ENCODE measurements at regions not wholly inside any gene's neighbourhood (a gene's known extent, or its start where the extent isn't known, plus 50 kb on each side); places are given as distances from the start of the nearest gene placed in this dataset.

- Histone ChIP-seq H2AFZ (ENCODE audit: low read length) (no peak overlapping the region), H3K9ac (ENCODE audit: low read length) (no peak overlapping the region), H3K79me2 (ENCODE audit: low read length) (no peaks in the 10 kb centered on the region), H3F3A (ENCODE audit: low read length, unreplicated experiment) (no peaks in the 10 kb centered on the region), H3K27ac (ENCODE audit: low read length) (no peak overlapping the region), H3K27me3 (ENCODE audit: low read length) (no peaks in the 10 kb centered on the region), H4K20me1 (ENCODE audit: low read length) (no peaks in the 10 kb centered on the region), H3K9me2 (replicated peaks; ENCODE audit: low read length) (no peaks in the 10 kb centered on the region), H3K4me3 (ENCODE audit: low read length) (no peak overlapping the region), H3K36me3 (ENCODE audit: low read depth, low read length) (peaks cover 40% of the 10 kb centered on the region), H3K4me2 (ENCODE audit: low read length) (no peak overlapping the region), H3K9me3 (ENCODE audit: low read length) (no peaks in the 10 kb centered on the region), H3K4me1 (ENCODE audit: insufficient read depth, low read length) (no peaks in the 10 kb centered on the region)
- no peak for ATAC-seq
- DNase-seq: no peak
- ChIA-PET POLR2A (ENCODE audit: unreplicated experiment) (no interaction called here), CTCF (no interaction called here)
- BruUV-seq (replicated peaks): no TSS peak
- no peak for TF ChIP-seq CTCF (conservative IDR thresholded peaks at IDR 0.05; ENCODE audit: low read depth, low read length)
- no peak for TF ChIP-seq EZH2 (IDR thresholded peaks at IDR 0.05; ENCODE audit: low read length, unreplicated experiment)
- TF ChIP-seq EZH2phosphoT487 (IDR thresholded peaks at IDR 0.05; ENCODE audit: borderline replicate concordance, low read length): no peak
- intact Hi-C loops (cut with micrococcal nuclease): no loop called here
Measured at GRCh38 chr14:71728386-71728785, 203.8 kb upstream of the RGS6 start.

- H3K27ac ChIP-seq (ENCODE audit: low read length): no peak overlapping the region
- no peaks in the 10 kb centered on the region for H4K20me1 ChIP-seq (ENCODE audit: low read length)
- ChIA-PET POLR2A (ENCODE audit: unreplicated experiment) (no interaction called here), CTCF (no interaction called here)
- H3K9ac ChIP-seq (ENCODE audit: low read length): no peak overlapping the region
- no peak for TF ChIP-seq EZH2phosphoT487 (IDR thresholded peaks at IDR 0.05; ENCODE audit: borderline replicate concordance, low read length)
- TF ChIP-seq CTCF (conservative IDR thresholded peaks at IDR 0.05; ENCODE audit: low read depth, low read length): no peak
- TF ChIP-seq EZH2 (IDR thresholded peaks at IDR 0.05; ENCODE audit: low read length, unreplicated experiment): no peak
- intact Hi-C loops (cut with micrococcal nuclease): no loop called here
- no peak overlapping the region for H3K4me3 ChIP-seq (ENCODE audit: low read length)
- H3K4me1 ChIP-seq (ENCODE audit: insufficient read depth, low read length): no peaks in the 10 kb centered on the region
- H3K36me3 ChIP-seq (ENCODE audit: low read depth, low read length): peaks cover 45% of the 10 kb centered on the region
- ATAC-seq (no peak), DNase-seq (no peak)
- no peaks in the 10 kb centered on the region for H3K79me2 ChIP-seq (ENCODE audit: low read length)
- no peaks in the 10 kb centered on the region for H3F3A ChIP-seq (ENCODE audit: low read length, unreplicated experiment)
- H2AFZ ChIP-seq (ENCODE audit: low read length): no peak overlapping the region
- H3K9me2 ChIP-seq (replicated peaks; ENCODE audit: low read length): no peaks in the 10 kb centered on the region
- no TSS peak for BruUV-seq (replicated peaks)
- no peaks in the 10 kb centered on the region for H3K9me3 ChIP-seq (ENCODE audit: low read length)
- no peak overlapping the region for H3K4me2 ChIP-seq (ENCODE audit: low read length)
- H3K27me3 ChIP-seq (ENCODE audit: low read length): no peaks in the 10 kb centered on the region
Measured at GRCh38 chr14:71729596-71729995, 202.6 kb upstream of the RGS6 start.

DNA sequence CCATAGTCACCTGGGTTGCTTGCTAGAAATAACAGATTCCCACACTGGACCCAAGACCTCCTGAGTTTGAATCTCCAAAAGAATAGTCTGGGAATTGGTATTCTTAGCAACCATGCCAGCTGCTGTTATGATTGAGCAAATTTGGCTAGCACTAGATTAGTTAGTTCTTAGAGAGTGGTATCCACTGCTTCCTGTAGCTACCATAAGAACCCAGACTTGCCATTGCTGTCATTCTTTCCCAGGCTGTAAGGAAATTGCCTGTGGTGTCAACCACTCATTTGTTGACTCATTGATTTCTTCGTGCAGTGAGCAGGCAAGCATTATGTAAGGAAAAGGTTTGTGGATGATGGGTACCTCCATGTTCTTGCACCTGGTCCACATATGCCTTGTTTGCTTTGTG lies 201.8 kb upstream of the RGS6 start:
- intact Hi-C loops (cut with micrococcal nuclease): no loop called here
- TF ChIP-seq EZH2 (IDR thresholded peaks at IDR 0.05; ENCODE audit: low read length, unreplicated experiment) (no peak), EZH2phosphoT487 (IDR thresholded peaks at IDR 0.05; ENCODE audit: borderline replicate concordance, low read length) (no peak), CTCF (conservative IDR thresholded peaks at IDR 0.05; ENCODE audit: low read depth, low read length) (no peak)
- Histone ChIP-seq H3K79me2 (ENCODE audit: low read length) (no peaks in the 10 kb centered on the region), H3K4me1 (ENCODE audit: insufficient read depth, low read length) (no peaks in the 10 kb centered on the region), H3K27me3 (ENCODE audit: low read length) (no peaks in the 10 kb centered on the region), H3K4me2 (ENCODE audit: low read length) (no peak overlapping the region), H3K36me3 (ENCODE audit: low read depth, low read length) (peaks cover 43% of the 10 kb centered on the region), H3F3A (ENCODE audit: low read length, unreplicated experiment) (no peaks in the 10 kb centered on the region), H3K9ac (ENCODE audit: low read length) (no peak overlapping the region), H3K9me2 (replicated peaks; ENCODE audit: low read length) (no peaks in the 10 kb centered on the region), H4K20me1 (ENCODE audit: low read length) (no peaks in the 10 kb centered on the region), H3K4me3 (ENCODE audit: low read length) (no peak overlapping the region), H3K9me3 (ENCODE audit: low read length) (no peaks in the 10 kb centered on the region), H2AFZ (ENCODE audit: low read length) (no peak overlapping the region), H3K27ac (ENCODE audit: low read length) (no peak overlapping the region)
- no TSS peak for BruUV-seq (replicated peaks)
- ChIA-PET POLR2A (ENCODE audit: unreplicated experiment) (no interaction called here), CTCF (no interaction called here)
- DNase-seq (no peak), ATAC-seq (no peak)
